ENCODE measurements at regions not wholly inside any gene's neighbourhood (a gene's known extent, or its start where the extent isn't known, plus 50 kb on each side); places are given as distances from the start of the nearest gene placed in this dataset.
"Not testable (repeated sequence)": the region's sequence is repeated elsewhere in the genome, so short reads cannot be mapped to it uniquely, and the experiment has no call there.

DNA sequence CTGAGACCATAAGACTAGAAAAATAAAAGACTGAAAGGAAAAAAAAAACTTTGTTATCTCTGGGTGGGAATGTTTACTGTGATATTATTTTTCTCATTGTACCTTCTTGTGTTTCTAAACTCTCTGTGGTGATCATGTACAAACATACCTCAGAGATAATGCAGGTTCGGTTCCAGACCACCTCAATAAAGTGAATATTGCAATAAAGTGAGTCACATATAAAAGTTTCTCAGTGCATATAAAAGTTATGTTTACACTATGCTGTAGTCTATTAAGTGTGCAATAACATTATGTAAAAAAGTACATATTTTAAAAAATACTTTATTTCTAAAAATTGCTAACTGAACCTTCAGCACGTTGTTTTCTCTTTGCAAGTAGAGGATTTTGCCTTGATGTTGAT, 137.5 kb downstream of the CENPF start:
- TF ChIP-seq, protein P1, sequence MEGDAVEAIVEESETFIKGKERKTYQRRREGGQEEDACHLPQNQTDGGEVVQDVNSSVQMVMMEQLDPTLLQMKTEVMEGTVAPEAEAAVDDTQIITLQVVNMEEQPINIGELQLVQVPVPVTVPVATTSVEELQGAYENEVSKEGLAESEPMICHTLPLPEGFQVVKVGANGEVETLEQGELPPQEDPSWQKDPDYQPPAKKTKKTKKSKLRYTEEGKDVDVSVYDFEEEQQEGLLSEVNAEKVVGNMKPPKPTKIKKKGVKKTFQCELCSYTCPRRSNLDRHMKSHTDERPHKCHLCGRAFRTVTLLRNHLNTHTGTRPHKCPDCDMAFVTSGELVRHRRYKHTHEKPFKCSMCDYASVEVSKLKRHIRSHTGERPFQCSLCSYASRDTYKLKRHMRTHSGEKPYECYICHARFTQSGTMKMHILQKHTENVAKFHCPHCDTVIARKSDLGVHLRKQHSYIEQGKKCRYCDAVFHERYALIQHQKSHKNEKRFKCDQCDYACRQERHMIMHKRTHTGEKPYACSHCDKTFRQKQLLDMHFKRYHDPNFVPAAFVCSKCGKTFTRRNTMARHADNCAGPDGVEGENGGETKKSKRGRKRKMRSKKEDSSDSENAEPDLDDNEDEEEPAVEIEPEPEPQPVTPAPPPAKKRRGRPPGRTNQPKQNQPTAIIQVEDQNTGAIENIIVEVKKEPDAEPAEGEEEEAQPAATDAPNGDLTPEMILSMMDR (IDR thresholded peaks at IDR 0.05), result no peak
- H3K4me3 ChIP-seq, result no peak overlapping the region
- DNase-seq (ENCODE audit: low spot score), result no peak
- no peak overlapping the region for H3K27ac ChIP-seq

DNA sequence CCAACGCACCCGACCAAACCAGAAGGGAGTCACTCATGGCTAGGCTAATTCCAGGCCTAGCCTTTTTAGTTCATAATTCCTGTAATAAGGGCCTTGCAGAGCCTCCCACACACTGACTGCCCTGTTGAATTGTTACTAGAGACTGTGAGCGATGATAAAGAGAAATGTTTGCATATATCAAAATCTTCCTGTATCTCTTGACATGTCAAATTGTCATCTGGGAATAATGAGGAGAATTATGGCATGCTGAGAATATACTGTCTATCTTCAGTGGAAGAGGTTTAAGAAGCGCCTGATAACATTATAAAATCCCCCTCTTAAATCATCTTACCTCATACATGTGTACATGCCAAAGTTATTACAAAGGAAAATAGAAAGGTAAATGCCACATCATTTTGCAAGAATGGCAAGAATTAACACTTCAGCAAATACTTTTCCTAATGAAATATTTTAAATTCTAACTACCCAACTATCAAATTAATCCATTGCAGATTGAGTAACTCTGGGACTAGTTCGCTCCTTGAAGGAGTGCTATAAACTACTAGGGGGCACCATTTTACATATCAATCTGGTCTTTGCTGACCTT, 144.1 kb downstream of the CENPF start:
- no peak overlapping the region for H3K27ac ChIP-seq
- no peak for DNase-seq (ENCODE audit: low spot score)
- TF ChIP-seq, protein P1 (IDR thresholded peaks at IDR 0.05), result no peak
- no peak overlapping the region for H3K4me3 ChIP-seq

DNA sequence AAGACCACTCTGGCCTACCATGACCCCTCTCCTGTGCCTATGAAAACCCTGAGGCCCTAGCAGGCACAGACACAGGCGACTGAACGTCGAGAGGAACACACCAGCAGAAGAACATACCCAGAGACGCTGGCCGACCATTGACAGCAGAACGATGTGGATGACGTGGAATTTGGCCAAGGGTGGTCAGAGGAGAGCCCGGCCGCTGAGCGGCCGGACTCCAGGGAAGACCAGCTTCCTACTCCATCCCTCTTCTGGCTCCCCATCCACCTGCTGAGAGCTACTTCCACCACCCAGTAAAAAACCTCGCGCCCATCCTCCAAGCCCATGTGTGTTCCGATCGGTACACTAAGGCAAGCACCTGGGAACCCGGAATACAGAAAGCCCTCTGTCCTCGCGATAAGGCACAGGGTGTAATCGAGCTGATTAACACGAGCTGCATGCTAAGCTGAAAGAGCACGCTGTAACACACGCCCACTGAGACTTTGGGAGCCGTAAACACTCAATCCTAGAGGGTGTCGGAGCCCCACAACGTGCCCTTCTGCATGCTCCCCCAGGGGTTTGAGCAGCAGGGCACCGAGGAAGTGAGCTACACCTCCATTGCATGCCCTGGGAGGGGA, 150.3 kb downstream of the CENPF start:
- Histone ChIP-seq H3K27ac (no peak overlapping the region), H3K4me3 (no peak overlapping the region)
- DNase-seq (ENCODE audit: low spot score), result no peak
- TF ChIP-seq, protein P1 (IDR thresholded peaks at IDR 0.05), result no peak

GRCh38 chr1:214761030-214761429, 158.0 kb downstream of the CENPF start:
- H3K4me3 ChIP-seq, result no peak overlapping the region
- TF ChIP-seq, protein P1 (IDR thresholded peaks at IDR 0.05), result no peak
- DNase-seq (ENCODE audit: low spot score), result no peak
- H3K27ac ChIP-seq, result no peak overlapping the region

GRCh38 chr1:214762902-214763301, 159.9 kb downstream of the CENPF start:
- TF ChIP-seq, protein P1 (IDR thresholded peaks at IDR 0.05), result no peak
- no peak for DNase-seq (ENCODE audit: low spot score)
- no peak overlapping the region for H3K27ac ChIP-seq
- H3K4me3 ChIP-seq, result no peak overlapping the region

- Histone ChIP-seq H3K4me3 (no peak overlapping the region), H3K27ac (no peak overlapping the region)
- DNase-seq (ENCODE audit: low spot score), result no peak
- TF ChIP-seq, protein P1 (IDR thresholded peaks at IDR 0.05), result no peak
Measured at GRCh38 chr1:214764502-214764901, 161.5 kb downstream of the CENPF start.

DNA sequence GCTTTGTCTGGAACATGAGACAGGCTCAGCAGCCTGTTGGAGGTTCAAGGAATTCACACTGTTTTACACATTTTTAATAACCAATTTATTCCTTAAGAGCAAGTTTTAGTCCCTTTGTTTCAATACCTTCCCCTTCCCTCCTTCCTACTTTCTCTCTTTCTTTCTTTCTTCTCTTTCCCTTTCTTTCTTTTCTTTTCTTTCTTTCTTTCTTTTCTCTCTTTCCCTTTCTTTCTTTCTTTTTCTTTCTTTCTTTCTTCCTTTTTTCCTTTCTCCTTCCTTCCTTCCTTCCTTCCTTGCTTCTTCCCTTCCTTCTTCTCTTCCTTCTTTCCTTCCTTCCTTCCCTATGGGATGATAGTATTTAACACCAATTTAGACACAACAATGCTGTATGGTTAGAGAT, 164.2 kb downstream of the CENPF start:
- TF ChIP-seq, protein P1 (IDR thresholded peaks at IDR 0.05), result no peak
- DNase-seq (ENCODE audit: low spot score), result no peak
- Histone ChIP-seq H3K27ac (no peak overlapping the region), H3K4me3 (no peak overlapping the region)

GRCh38 chr1:214769666-214770065, 166.7 kb downstream of the CENPF start:
- not testable (repeated sequence) for H3K27ac ChIP-seq; DNase-seq (ENCODE audit: low spot score); H3K4me3 ChIP-seq
